ENCODE measurements at regions not wholly inside any gene's neighbourhood (a gene's known extent, or its start where the extent isn't known, plus 50 kb on each side); places are given as distances from the start of the nearest gene placed in this dataset.

DNA sequence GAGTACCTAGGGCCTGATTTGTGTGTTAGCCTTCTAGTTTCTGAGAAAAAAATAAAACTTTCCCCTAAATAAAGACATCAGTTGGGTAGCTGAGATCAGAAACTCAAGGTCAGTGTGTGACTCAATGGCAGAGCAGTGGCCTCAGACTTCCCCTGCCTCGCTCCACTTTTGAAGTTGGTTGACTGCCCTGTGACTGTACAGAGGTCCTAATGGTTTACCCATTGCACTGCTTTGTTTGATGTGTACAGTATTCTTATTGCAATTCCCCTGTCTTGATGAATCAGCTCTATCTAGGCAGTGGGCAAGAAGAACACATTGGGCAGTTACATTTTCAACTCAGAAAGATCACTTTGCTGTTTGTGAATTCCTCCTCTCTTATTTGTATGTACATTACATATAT lies 315.7 kb downstream of the KCNS3 start:
- TF ChIP-seq POLR2AphosphoS5 (IDR thresholded peaks at IDR 0.05; ENCODE audit: insufficient read depth, low read depth, low read length) (no peak), JUN (IDR thresholded peaks at IDR 0.05; ENCODE audit: borderline replicate concordance, insufficient read depth, insufficient read length, low read depth) (no peak), POLR2A (IDR thresholded peaks at IDR 0.05; ENCODE audit: low read depth, low read length) (no peak)
- TF ChIP-seq, protein P1, sequence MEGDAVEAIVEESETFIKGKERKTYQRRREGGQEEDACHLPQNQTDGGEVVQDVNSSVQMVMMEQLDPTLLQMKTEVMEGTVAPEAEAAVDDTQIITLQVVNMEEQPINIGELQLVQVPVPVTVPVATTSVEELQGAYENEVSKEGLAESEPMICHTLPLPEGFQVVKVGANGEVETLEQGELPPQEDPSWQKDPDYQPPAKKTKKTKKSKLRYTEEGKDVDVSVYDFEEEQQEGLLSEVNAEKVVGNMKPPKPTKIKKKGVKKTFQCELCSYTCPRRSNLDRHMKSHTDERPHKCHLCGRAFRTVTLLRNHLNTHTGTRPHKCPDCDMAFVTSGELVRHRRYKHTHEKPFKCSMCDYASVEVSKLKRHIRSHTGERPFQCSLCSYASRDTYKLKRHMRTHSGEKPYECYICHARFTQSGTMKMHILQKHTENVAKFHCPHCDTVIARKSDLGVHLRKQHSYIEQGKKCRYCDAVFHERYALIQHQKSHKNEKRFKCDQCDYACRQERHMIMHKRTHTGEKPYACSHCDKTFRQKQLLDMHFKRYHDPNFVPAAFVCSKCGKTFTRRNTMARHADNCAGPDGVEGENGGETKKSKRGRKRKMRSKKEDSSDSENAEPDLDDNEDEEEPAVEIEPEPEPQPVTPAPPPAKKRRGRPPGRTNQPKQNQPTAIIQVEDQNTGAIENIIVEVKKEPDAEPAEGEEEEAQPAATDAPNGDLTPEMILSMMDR (IDR thresholded peaks at IDR 0.05; ENCODE audit: extremely low read depth in 1 of 2, insufficient read depth in 1 of 2, low read depth in 1 of 2, low read length in 2 of 2): no peak

Data from endothelial cell of umbilical vein (primary cell).